SJCRH30 (cell line): ENCODE measurements at regions not wholly inside any gene's neighbourhood (a gene's known extent, or its start where the extent isn't known, plus 50 kb on each side); places are given as distances from the start of the nearest gene placed in this dataset.
"Not testable (repeated sequence)": the region's sequence is repeated elsewhere in the genome, so short reads cannot be mapped to it uniquely, and the experiment has no call there.

Experiments used
- DNase-seq, 2 experiments: peaks; one replicate each; pipeline ENCODE4 v3.0.0-alpha.2; 2015 to 2020
- H3K27ac ChIP-seq: fragments of 250-450 bp; sonication (Bioruptor Pico); 2 replicates; pipeline ENCODE4 v1.5.1; 2020; ENCODE audit warnings: mild to moderate bottlenecking, moderate library complexity
- H3K27me3 ChIP-seq: fragments of 250-450 bp; sonication (Bioruptor Pico); 2 replicates; pipeline ENCODE4 v1.5.1; 2020; ENCODE audit warnings: mild to moderate bottlenecking, moderate library complexity
- H3K36me3 ChIP-seq: fragments of 250-450 bp; sonication (Bioruptor Pico); 2 replicates; pipeline ENCODE4 v1.5.1; 2020; ENCODE audit warnings: mild to moderate bottlenecking, moderate library complexity
- H3K4me1 ChIP-seq: fragments of 250-450 bp; sonication (Bioruptor Pico); 2 replicates; pipeline ENCODE4 v1.5.1; 2020; ENCODE audit warnings: mild to moderate bottlenecking, moderate library complexity
- H3K4me3 ChIP-seq: fragments of 250-450 bp; sonication (Bioruptor Pico); 2 replicates; pipeline ENCODE4 v1.5.1; 2020; ENCODE audit warnings: mild to moderate bottlenecking, moderate library complexity
- H3K9me3 ChIP-seq: fragments of 250-450 bp; sonication (Bioruptor Pico); replicated peaks from 2 replicates; pipeline ENCODE4 v1.5.1; 2020; ENCODE audit warnings: mild to moderate bottlenecking, moderate library complexity

DNA sequence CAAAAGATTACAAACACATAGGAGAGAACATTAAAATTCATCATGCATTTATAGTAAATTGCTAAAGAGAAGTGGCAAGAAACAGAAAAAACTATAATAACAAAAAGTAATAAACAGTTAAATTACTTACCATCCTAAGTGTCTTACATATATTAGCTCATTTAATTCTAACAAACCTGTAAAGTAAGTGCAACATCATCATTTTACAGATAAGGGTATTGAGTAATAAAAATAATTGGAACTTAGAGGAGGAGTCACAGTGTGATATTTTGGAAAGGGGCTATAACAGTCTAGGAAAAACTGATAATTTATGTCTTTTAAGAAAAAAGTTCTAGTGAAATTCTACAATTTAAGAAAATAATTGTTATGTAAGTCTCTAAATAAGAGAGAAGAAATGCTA, 592.8 kb downstream of the DMRTA1 start:
- Histone ChIP-seq H3K4me3 (no peak overlapping the region), H3K36me3 (no peaks in the 10 kb centered on the region), H3K9me3 (no peaks in the 10 kb centered on the region), H3K27ac (no peak overlapping the region), H3K27me3 (no peaks in the 10 kb centered on the region), H3K4me1 (no peaks in the 10 kb centered on the region)
- no peak for DNase-seq

GRCh38 chr9:23041466-23041865, 594.8 kb downstream of the DMRTA1 start:
- no peak for DNase-seq
- H3K27ac ChIP-seq = no peak overlapping the region
- H3K9me3 ChIP-seq = no peaks in the 10 kb centered on the region
- H3K27me3 ChIP-seq = no peaks in the 10 kb centered on the region
- no peaks in the 10 kb centered on the region for H3K4me1 ChIP-seq
- no peak overlapping the region for H3K4me3 ChIP-seq
- H3K36me3 ChIP-seq = no peaks in the 10 kb centered on the region

GRCh38 chr9:23044549-23044948, 597.9 kb downstream of the DMRTA1 start:
- H3K27ac ChIP-seq = no peak overlapping the region
- H3K9me3 ChIP-seq = no peaks in the 10 kb centered on the region
- no peak for DNase-seq
- no peak overlapping the region for H3K4me3 ChIP-seq
- no peaks in the 10 kb centered on the region for H3K27me3 ChIP-seq
- no peaks in the 10 kb centered on the region for H3K36me3 ChIP-seq
- no peaks in the 10 kb centered on the region for H3K4me1 ChIP-seq

DNA sequence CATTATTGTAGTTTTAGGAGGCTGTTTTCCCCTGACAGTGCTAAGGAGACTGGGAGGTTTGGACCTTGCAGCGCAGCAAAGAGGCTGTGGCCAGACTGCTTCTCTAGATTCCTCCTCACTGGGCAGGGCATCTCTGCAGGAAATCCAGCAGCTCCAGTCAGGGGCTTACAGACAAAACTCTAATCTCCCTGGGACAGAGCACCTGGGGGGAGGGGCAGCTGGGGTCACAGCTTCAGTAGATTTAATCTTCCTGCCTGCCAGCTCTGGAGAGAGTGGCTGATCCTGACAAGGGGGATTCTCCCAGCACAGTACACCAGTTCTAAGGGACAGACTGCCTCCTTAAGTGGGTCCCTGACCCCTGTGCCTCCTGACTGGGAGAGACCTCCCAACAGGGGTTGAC, 599.4 kb downstream of the DMRTA1 start:
- not testable (repeated sequence) for H3K9me3 ChIP-seq, DNase-seq, H3K27ac ChIP-seq, H3K36me3 ChIP-seq, H3K4me3 ChIP-seq, H3K4me1 ChIP-seq, H3K27me3 ChIP-seq

GRCh38 chr9:23050548-23050947, 603.9 kb downstream of the DMRTA1 start:
- Histone ChIP-seq H3K27me3 (no peaks in the 10 kb centered on the region), H3K4me1 (no peaks in the 10 kb centered on the region)

DNA sequence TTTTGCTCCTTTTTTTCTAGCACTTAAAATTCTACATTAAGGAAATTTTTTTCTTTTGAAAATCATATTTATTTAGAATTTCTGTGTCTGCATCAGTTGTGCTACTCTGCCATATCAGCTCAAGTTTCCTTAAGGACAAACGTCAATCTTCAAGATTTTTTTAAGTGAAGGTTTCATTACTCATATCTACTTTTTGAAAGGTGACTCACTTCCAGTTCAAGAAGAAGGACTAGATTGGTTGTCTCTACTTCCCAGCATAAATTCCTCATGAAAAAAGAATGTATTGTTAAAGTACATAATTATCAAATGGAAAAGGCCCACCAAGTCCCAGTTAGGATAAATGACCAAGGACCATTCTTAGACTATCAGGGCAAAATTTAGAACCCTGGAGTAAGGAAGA, 626.5 kb downstream of the DMRTA1 start:
- no peaks in the 10 kb centered on the region for H3K9me3 ChIP-seq
- H3K27me3 ChIP-seq = no peaks in the 10 kb centered on the region
- no peaks in the 10 kb centered on the region for H3K4me1 ChIP-seq
- no peak for DNase-seq
- no peak overlapping the region for H3K4me3 ChIP-seq
- H3K27ac ChIP-seq = no peak overlapping the region
- H3K36me3 ChIP-seq = no peaks in the 10 kb centered on the region

More at GRCh38 chr9:23050548-23050947, 603.9 kb downstream of the DMRTA1 start:
- DNase-seq = no peak
- H3K4me3 ChIP-seq = no peak overlapping the region
- no peaks in the 10 kb centered on the region; the same call in 1 of the 2 replicates for H3K36me3 ChIP-seq
- H3K27ac ChIP-seq = no peak overlapping the region
- H3K9me3 ChIP-seq = no peaks in the 10 kb centered on the region

GRCh38 chr9:23079798-23080197, 633.2 kb downstream of the DMRTA1 start:
- H3K4me3 ChIP-seq = no peak overlapping the region
- no peak overlapping the region for H3K27ac ChIP-seq
- no peaks in the 10 kb centered on the region for H3K9me3 ChIP-seq
- H3K36me3 ChIP-seq = no peaks in the 10 kb centered on the region
- no peaks in the 10 kb centered on the region for H3K27me3 ChIP-seq
- no peaks in the 10 kb centered on the region for H3K4me1 ChIP-seq
- DNase-seq = no peak

DNA sequence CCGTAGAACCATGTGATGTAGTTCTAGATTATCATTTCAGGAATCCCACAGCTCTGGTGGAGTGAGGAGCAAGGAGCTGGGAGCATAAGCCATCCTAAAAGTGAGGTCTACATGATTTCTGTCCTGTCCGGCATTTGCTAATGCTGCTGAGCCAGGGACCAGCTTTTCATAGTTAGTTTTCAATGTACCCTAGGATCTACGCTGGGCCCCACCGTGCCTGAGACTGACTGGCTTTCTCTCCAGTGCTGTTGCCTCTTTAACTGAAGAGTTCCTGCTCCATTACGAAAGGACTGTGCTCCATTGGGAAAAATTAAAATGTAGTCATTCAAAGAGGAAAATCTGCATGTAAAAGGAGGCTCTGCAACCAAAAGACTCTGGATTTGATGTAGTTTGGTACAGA, 634.8 kb downstream of the DMRTA1 start:
- Histone ChIP-seq H3K4me3 (no peak overlapping the region), H3K27ac (no peak overlapping the region)
- DNase-seq = no peak

DNA sequence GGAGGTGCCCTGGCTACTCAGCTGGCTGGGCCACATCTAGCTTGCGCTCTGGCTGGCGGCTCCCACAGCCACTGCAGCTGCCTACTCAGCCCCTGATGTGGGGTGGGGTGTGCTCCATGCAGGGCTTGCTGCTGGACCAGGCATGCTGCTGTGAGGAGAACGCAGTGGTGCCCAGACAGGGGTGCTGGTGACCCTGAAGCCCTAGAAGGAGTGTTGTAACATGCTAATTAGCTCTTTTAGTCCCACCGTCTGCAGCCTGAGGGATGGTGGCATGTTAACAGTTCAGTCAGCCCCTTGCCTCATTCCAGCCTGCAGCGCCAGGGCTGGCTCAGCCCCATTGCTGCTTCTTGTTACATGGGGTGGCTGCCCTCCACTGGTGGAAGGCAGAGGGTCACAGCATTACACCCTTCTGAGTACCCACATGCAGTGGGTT, 642.3 kb downstream of the DMRTA1 start:
- H3K9me3 ChIP-seq = no peaks in the 10 kb centered on the region
- peak in 1 of 2 experiments; percentile 1 for DNase-seq
- H3K27me3 ChIP-seq = no peaks in the 10 kb centered on the region
- H3K4me1 ChIP-seq = no peaks in the 10 kb centered on the region
- no peak overlapping the region for H3K27ac ChIP-seq
- no peaks in the 10 kb centered on the region for H3K36me3 ChIP-seq
- no peak overlapping the region for H3K4me3 ChIP-seq

More for the DNA sequence above, 634.8 kb downstream of the DMRTA1 start:
- no peaks in the 10 kb centered on the region for H3K36me3 ChIP-seq
- no peaks in the 10 kb centered on the region for H3K27me3 ChIP-seq
- H3K4me1 ChIP-seq = no peaks in the 10 kb centered on the region
- no peaks in the 10 kb centered on the region for H3K9me3 ChIP-seq

- peak in 1 of 2 experiments; percentile 1 for DNase-seq
- no peak overlapping the region for H3K27ac ChIP-seq
- H3K36me3 ChIP-seq = no peaks in the 10 kb centered on the region
- H3K9me3 ChIP-seq = no peaks in the 10 kb centered on the region
- no peaks in the 10 kb centered on the region for H3K27me3 ChIP-seq
- H3K4me1 ChIP-seq = no peaks in the 10 kb centered on the region
- H3K4me3 ChIP-seq = no peak overlapping the region
These were observed 671.0 kb downstream of the DMRTA1 start for GRCh38 chr9:23117616-23118015.

DNA sequence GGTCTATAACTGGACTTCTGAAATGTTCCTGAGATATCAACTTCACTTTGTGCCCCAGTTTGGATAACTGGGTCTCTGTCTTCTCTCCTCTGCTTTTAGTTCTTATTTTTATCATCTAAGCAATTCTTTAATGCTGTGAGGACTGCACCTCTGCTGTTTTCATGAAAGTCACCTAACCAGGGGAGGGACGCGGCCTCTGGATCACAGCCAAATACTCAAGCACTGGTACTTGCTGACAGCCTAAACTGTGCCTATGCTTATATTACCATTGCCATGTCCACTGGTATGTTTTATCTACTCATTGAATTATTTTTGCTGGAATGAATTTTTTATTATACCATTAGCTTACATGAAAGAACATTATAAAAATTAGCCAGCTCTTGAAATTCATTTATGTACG, 674.0 kb downstream of the DMRTA1 start:
- no peak overlapping the region for H3K27ac ChIP-seq
- H3K4me3 ChIP-seq = no peak overlapping the region
- H3K4me1 ChIP-seq = no peaks in the 10 kb centered on the region
- DNase-seq = no peak
- no peaks in the 10 kb centered on the region for H3K27me3 ChIP-seq
- H3K36me3 ChIP-seq = no peaks in the 10 kb centered on the region
- H3K9me3 ChIP-seq = no peaks in the 10 kb centered on the region

- Histone ChIP-seq H3K4me1 (no peaks in the 10 kb centered on the region), H3K27ac (no peak overlapping the region), H3K36me3 (no peaks in the 10 kb centered on the region), H3K4me3 (no peak overlapping the region), H3K9me3 (no peaks in the 10 kb centered on the region), H3K27me3 (no peaks in the 10 kb centered on the region)
- DNase-seq = peak; percentile 21 to 59
These were observed 676.5 kb downstream of the DMRTA1 start for GRCh38 chr9:23123048-23123632.

DNA sequence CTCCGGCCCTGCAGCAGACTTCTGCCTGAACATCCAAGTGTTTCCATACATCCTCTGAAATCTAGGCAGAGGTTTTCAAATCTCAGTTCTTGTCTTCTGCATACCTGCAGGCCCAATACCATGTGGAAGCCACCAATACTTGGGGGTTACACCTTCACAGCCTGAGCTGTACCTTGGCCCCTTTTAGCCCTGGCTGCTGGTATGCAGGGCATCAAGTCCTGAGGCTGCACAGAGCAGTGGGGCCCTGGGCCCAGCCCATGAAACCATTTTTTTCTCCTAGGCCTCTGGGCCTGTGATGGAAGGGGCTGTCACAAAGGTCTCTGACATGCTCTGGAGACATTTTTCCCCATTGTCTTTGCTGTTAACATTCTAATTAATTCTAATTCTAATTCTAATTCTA, 680.6 kb downstream of the ELAVL2 start:
- H3K4me3 ChIP-seq = no peak overlapping the region
- no peaks in the 10 kb centered on the region for H3K36me3 ChIP-seq
- no peak overlapping the region for H3K27ac ChIP-seq
- no peaks in the 10 kb centered on the region for H3K9me3 ChIP-seq
- H3K27me3 ChIP-seq = no peaks in the 10 kb centered on the region
- no peaks in the 10 kb centered on the region for H3K4me1 ChIP-seq
- no peak for DNase-seq

- Histone ChIP-seq H3K4me3 (no peak overlapping the region), H3K27ac (no peak overlapping the region), H3K9me3 (no peaks in the 10 kb centered on the region), H3K27me3 (no peaks in the 10 kb centered on the region), H3K36me3 (no peaks in the 10 kb centered on the region), H3K4me1 (no peaks in the 10 kb centered on the region)
- DNase-seq = peak in 1 of 2 experiments; percentile 16
These were observed 673.0 kb downstream of the ELAVL2 start for GRCh38 chr9:23153058-23153457.

DNA sequence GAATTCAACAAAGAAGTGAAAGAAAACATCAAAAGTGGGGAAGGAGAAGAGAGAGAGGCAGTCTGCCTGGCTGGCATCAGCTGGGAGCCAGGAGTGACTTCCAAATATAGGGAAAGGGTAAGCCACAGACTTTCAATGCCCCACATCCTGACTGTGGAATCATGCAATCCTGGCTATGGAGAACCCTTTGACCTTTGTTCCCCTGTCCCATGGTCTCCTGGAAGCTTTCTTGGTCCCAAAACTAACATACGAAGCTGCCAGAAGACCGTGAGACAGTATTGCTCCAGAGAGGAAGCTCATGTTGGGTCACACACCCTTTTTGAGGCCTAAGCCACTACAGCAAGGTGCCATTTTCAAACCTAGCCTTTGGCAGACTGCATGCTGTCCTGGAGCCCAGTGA, 665.5 kb downstream of the ELAVL2 start:
- Histone ChIP-seq H3K27me3 (no peaks in the 10 kb centered on the region), H3K27ac (no peak overlapping the region), H3K9me3 (no peaks in the 10 kb centered on the region), H3K4me3 (no peak overlapping the region), H3K4me1 (no peaks in the 10 kb centered on the region), H3K36me3 (no peaks in the 10 kb centered on the region)
- no peak for DNase-seq

DNA sequence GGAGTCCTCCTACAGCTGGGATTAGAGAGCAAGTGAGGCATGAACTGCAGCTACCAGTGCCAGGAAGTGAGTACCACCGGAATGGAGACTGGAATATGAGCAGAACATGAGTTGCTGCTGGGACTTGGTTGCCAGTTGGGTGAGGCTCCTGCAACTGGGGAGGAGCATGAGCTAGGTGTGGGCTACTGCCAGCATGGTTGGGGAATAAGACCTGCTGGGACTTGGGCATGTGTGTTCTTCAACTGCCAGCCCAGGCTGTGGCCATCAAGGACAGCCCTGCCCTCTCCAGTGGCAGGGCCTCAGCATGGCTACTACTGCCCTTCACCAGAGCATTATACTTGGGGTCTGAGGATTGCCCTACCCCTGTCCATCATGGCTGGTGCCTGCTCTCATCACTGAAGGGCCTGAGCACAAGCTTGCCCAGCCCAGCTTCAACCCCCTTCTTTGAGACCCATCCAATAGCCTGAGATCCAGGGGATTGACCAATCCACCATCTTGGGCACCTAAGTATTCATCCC, 665.0 kb downstream of the ELAVL2 start:
- Histone ChIP-seq H3K9me3 (no peaks in the 10 kb centered on the region), H3K36me3 (no peaks in the 10 kb centered on the region), H3K4me3 (no peak overlapping the region), H3K27me3 (no peaks in the 10 kb centered on the region), H3K4me1 (no peaks in the 10 kb centered on the region), H3K27ac (no peak overlapping the region)
- no peak for DNase-seq
